NCI-H226 (cell line): ENCODE measurements at regions not wholly inside any gene's neighbourhood (a gene's known extent, or its start where the extent isn't known, plus 50 kb on each side); places are given as distances from the start of the nearest gene placed in this dataset.
"Not testable (repeated sequence)": the region's sequence is repeated elsewhere in the genome, so short reads cannot be mapped to it uniquely, and the experiment has no call there.

Experiments used
- DNase-seq: peaks from one replicate; pipeline ENCODE4 v3.0.0-alpha.2; 2015

DNA sequence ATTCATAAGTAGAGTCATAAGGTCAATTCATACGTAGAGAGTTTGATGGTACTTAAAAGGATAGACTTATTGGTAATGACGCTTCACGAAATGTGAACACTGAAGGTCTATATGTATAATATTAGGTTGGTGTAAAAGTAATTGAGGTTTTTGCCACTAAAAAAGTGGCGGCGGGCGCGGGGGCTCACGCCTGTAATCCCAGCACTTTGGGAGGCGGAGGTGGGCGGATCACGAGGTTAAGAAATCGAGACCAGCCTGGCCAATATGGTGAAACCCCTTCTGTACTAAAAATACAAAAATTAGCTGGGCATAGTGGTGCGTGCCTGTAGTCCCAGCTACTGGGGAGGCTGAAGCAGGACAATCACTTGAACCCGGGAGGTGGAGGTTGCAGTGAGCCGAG lies 1721.1 kb downstream of the SUCLG1 start:
- DNase-seq: not testable (repeated sequence)

DNA sequence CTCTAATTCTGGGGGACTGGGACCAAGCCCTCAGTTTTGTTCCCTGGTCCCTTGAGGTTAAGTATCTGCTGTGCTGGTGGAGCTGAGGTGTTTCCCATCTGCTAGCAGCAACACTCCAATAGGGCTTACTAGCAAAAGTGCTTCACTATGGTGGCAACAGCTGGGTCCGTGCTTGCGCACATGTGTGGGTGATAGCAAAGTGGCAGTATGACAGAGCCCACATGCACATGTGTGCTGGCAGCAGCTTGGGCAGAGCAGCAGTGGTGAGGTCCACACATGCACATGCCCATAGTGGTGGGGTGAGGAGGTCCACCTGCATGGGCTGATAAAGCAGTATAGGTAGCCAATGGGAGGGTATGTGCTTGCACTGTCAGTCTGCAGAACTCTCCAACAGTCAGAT lies 1723.7 kb downstream of the SUCLG1 start:
- DNase-seq: no peak

GRCh38 chr2:82731824-82732223 lies 1727.3 kb downstream of the SUCLG1 start:
- DNase-seq: no peak

- DNase-seq: no peak
Observed at GRCh38 chr2:82730811-82731210, 1728.3 kb downstream of the SUCLG1 start.

DNA sequence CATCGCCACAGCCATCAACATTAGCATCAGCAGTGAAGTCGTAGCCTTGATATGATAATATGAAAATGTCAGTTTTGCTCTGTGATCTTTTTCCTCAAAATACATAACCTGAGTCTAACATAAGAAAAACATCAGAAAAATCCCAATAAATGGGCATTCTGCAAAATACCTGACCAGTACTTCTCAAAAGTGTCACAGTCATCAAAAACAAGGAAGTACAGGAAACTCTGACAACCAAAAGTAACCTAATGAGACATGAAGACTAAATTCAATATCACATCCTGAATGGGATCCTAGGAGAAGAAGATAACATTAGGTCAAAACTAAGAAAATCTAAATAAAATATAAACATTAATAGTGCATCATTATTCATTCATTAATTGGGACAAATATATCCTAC lies 1731.0 kb downstream of the SUCLG1 start:
- DNase-seq: no peak

GRCh38 chr2:82708681-82709080 lies 1750.4 kb downstream of the SUCLG1 start:
- no peak for DNase-seq

DNA sequence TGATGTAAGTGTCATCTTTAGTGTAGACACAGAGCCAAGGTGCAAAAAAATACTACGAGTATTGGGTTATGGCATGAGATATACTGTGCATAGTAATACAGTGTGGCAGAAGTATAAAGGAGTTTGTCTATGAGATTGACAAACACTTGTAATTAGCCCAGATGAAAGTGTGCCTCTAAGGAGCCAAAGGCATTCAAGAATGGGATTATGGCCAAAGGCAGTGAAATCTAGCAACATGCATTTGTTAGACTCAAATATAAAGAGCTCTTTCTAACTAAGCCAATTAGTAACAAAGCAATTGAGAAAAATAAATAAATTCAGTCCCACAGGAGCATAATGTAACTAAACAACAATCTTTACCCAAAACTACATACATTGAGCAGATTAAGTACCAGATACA lies 1761.8 kb downstream of the SUCLG1 start:
- DNase-seq: no peak

DNA sequence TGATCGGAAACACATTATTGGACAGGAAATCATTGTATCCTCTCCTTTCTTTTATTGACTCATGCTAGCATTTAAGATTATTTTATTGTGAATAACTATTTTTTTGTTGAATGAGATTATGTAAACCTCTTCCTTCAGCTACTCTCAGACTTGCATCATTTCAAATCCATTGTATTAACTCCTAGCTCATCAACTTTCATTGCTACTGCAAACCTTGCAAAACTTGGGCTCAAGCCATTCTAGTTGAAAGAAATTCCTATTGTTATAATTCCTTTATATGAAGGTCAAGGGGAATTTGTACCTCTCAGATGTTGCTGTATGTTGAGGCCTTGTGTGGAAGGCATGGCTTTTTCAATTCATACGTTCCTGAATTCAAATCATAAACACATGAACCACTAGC lies 1764.6 kb downstream of the SUCLG1 start:
- no peak for DNase-seq

DNA sequence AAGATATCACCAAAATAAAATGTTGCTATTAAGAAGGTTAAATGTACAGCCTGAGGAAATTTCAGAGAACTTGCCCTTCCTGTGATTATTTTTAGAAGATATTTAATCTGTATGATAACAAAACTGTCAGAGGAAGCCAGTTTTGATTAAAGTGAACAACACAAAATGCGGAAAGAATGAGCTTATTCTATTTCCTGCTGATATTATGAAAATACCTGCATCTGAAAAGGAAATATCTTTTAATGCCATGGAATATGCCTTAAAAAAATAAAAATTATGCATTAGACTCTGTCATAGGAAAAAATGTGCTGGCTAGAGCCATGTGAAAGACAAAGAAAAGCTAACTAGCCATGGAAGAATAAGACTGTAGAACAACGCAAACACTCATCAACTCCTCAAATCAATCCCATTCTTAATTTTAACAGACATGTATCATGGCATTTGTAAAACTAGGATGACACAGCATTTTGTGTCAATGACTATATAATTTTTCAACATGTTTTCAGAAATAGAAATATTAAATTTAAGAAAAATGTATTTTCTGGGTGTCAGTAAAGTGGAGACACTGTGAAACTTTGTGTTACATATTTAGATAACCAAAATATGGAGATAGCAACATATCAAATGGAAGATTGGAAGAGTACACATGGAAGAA lies 1768.2 kb downstream of the SUCLG1 start:
- no peak for DNase-seq

GRCh38 chr2:82675186-82675585 lies 1783.9 kb downstream of the SUCLG1 start:
- no peak for DNase-seq

DNA sequence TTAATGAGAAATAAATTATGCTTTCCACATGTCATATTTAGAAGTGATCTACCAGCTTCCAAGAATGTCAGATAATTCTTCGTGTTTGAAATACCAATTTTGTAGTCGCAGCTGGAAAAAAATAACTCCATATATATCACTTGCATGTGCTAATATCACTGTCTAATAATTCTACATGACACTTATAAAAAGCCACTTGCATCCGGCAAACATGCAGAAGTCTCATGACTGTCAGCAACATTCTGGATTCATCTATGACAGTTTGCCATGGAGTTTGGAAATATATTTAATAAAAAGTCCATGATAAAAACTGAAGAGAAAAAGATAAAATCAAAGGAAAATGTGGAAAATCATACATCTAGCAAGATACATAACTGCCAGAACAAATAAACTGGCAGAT lies 1784.4 kb downstream of the SUCLG1 start:
- DNase-seq: no peak

GRCh38 chr2:82667491-82667890 lies 1791.6 kb downstream of the SUCLG1 start:
- DNase-seq: no peak

DNA sequence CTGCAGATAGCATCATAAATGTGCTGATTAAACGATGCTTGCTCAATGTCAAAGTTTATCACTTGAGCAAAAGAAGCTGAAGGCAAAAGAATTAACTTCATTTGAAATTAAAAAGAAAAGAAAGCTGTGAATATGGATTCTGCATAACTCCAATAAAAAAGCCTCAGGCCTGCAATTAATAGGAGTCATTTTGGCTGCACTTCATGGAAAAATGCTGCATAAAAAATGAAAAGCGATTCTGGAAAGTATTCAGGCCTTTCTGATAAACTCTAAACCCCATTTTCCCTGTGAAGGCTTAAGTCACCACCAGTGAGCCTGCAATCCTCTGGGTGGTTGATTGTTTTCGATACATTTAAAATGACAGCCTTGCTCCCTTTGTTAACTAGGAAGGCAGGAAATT lies 1793.4 kb downstream of the SUCLG1 start:
- no peak for DNase-seq

DNA sequence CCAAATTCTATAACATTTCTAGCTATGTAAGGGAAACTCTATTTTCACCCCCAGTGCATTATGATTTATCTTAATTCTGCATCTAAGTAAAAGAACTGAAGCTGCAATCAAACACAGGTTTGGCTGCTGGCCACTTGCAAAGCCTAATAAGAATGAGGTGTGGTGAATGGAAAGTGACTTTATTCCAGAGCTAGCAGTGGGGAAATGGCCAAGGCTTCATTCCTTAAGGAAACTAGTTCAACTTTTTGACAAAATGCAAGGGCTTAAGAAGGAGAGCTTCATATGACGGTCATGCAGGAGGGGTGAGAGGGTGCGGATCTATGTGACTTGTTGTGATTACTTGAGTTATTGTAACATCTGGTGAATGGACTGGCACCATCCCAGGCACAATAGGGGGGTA lies 1802.0 kb downstream of the SUCLG1 start:
- no peak for DNase-seq

- DNase-seq: no peak
Observed at GRCh38 chr2:82656420-82656819, 1802.7 kb downstream of the SUCLG1 start.

DNA sequence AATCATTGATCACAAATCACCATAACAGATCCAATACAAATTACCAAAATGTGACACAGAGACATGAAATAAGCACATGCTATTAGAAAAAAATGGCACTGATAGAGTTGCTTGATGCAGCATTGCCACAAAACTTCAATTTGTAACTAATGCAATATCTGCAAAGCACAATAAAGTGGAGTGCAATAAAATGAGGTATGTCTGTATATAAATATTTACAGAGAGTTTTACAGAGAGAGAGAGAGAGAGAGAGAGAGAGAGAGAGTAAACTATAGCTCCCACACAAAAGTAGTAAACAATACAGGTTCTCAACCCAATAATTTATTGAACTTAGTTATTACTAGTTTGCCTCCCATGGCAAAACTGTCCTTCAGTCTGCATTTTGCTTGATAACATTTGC lies 1807.0 kb downstream of the SUCLG1 start:
- no peak for DNase-seq

DNA sequence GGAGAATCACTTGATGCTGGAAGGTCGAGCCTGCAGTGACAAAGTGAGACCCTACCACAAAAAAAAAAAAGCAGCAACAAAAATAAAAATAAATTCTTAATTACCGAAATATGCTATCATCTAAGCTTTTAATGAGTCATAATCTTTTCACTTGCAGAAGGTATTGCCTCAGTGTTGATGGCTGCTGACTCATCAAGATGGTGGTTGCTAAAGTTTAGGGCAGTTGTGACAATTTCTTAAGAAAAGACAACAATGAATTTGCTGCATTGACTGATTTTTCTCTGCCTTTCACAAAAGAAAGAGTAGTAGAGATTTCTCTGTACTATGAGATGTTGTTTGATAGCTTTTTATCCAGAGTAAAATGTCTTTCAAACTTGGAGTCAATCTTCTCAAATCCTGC lies 1809.0 kb downstream of the SUCLG1 start:
- DNase-seq: no peak

DNA sequence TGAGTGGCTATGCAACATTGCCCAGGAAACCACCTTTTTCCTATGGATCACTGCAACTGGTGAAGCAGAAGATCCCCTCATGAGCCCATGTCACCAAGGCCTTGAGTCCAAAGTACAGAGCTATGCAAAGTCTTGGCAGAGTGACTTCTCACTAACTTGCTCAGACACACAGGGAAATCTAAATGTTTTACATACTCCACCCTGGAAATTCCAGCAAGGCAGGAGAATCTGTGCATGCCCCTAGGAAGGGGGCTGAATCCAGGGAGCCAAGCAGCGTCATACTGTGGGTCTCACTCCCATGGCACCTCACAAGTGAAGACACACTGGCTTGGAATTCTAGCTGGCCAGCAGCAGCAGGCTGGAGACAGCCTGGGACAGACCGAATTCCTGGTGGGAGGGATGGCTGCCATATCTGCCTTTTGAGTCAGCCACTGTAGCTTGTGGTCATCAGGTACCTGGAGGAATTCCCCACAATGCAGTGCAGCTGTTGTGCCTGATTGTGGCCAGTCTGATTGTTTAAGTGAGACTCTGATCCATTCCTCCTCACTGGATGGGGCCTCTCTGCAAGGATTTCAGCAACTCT lies 1817.4 kb downstream of the SUCLG1 start:
- no peak for DNase-seq

DNA sequence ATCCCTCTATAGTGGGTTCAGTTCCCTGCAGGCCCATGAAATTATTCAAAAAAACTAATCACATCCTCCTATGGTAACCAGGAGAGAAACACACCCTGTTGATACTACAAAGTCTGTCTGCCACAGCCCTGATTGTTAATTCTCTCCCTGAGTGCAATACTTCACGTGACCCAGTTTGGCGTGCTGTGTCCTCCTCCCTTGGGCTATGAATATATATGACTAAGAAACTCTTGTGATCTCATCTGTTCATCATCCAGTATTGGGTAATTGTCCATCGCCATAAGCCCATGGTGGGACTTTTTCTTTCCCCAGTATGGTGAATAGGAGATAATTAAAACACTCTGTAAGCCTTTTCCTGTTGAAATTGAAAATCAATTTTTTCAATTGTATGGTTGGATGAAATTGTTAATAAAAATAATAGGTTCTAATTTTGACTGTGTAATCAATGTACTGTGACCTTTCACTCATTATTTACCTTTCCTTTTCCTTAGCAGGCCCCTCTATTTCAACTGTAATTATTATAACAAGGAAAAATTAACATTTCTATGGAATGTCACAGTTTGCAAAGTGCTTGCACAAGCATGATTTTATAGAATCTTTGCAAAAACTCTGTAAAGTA lies 1822.6 kb downstream of the SUCLG1 start:
- DNase-seq: no peak

GRCh38 chr2:82599021-82599420 lies 1860.1 kb downstream of the SUCLG1 start:
- DNase-seq: no peak

GRCh38 chr2:82596581-82596980 lies 1862.5 kb downstream of the SUCLG1 start:
- DNase-seq: no peak

- no peak for DNase-seq
Observed at GRCh38 chr2:82591718-82592117, 1867.4 kb downstream of the SUCLG1 start.

DNA sequence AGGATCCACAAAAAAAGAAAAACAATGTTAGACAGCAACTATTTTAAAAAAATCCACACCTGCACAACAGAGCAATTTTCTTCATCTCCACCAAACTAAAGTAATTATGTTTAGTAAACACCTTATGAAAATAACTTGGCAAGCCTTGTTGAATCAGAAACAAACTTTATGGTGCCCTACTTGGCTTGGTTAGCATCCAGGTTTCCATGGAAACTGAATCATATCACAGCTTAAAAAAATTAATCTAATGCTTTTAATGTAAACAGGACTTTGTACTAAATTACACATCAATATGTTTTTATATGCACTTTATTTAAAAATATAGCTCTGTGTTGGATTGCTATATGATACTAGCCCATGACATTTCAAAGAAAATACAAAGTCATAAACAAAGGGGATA lies 1882.4 kb downstream of the SUCLG1 start:
- DNase-seq: no peak

DNA sequence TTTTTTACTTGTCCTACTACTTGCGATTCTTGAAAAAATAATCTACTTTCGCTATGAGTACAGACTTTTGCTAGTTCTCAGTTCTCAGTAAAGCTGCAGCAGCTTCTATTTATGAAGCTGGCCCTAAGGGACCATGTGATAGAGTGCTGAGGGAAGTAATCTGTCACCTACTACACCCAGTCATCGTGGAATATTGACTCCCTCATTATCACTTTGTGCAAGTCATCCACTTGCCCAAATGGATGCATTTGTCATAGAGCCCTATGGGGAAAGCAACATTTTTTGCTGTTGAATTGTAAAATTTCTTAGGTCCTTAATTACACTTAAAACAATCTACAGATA lies 1919.8 kb downstream of the SUCLG1 start:
- no peak for DNase-seq
